ENCODE measurements at regions not wholly inside any gene's neighbourhood (a gene's known extent, or its start where the extent isn't known, plus 50 kb on each side); places are given as distances from the start of the nearest gene placed in this dataset.
"Not testable (repeated sequence)": the region's sequence is repeated elsewhere in the genome, so short reads cannot be mapped to it uniquely, and the experiment has no call there.

DNA sequence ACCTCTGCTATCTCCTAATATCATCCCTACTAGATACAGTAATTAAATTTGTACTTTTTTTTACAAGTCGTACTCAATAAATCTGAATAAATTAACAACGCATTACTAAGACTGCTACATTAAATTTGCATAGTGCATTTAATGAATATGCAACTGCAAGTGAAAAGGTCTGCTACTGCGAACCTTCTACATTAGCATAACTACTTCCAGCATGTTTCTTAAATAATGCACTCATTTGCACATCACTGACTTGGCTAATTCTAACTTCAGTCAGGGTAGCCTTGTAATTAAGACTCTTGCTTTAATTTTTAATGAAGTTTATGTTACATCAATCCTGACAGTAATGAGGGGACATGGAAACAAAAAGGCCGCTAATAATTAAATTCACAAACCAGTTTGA is 98.9 kb upstream of the FOXB1 start:
- no peak for DNase-seq (ENCODE audit: low spot score)
- intact Hi-C loops (cut with DNase I) = no loop called here

DNA sequence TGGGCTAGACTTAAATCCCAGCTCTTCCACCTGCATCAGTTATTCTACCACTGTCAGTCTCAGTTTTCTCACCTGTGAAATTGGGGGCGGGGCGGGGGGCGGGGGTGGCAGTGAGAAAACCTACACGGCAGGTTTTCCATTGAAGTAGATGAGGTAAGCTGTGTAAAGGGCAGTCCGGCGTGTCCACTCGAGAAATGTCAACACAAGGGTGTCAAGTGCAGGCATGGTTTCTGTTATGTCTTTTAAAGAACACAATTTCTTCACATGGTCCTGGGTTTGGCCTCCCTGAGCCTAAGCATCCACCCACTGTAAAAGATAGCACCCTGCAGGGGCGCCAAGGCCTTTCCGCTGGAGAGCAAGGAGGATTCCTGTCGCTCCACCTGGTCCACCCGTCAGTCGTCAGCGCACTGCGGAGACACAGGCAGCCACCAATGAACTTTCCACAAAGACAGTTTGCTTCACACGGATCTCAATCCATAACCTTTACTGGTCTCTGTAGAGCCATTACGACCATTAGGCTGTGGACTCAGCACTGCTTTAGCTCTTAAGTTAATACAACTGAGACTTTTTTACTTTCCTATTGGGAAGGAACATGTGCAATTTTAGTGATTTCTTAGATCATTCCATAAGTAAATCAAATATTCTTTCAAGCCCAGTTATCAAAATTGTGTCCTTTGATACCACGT is 99.5 kb upstream of the FOXB1 start:
- intact Hi-C loops (cut with DNase I) = no loop called here
- no peak for DNase-seq (ENCODE audit: low spot score)

DNA sequence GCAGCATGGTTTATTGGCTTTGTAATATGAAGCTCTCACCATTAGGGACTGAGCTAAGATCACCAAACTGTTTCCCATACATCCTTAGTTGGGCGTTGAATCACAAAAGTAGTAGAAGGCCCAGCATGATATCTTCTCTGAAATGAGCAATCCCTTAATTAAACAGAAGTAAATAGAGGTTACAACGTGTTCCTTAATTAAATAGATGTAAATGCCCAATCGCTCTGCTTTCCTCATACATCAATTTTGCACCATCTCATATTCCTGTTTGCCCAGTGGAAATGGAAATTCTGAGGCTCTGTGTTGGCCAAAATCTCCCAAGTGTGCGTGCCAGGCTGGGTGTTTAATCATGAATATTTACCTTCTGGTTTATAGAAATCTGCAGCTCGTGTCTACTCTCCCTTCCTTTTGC is 107.4 kb upstream of the FOXB1 start:
- intact Hi-C loops (cut with DNase I) = no loop called here
- DNase-seq (ENCODE audit: low spot score) = no peak

DNA sequence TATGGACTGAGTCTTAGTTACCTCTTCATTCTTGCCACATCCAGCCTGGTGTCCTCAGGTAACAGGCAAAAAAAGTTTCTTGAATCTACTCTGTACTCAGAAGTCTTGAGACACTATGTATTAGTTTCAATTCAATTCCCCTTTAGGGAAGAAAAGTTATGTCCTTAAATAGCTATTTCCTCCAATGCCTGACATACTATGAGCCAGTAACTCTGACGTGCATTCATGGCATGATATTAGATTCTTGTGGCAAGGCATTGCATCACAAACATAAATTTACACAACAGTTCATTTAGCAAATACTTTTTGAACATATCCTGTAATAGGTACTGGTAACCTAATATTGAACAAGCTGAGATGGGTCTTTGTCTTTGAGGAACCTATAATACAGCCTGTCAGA is 109.3 kb upstream of the FOXB1 start:
- intact Hi-C loops (cut with DNase I) = no loop called here
- DNase-seq (ENCODE audit: low spot score) = no peak

DNA sequence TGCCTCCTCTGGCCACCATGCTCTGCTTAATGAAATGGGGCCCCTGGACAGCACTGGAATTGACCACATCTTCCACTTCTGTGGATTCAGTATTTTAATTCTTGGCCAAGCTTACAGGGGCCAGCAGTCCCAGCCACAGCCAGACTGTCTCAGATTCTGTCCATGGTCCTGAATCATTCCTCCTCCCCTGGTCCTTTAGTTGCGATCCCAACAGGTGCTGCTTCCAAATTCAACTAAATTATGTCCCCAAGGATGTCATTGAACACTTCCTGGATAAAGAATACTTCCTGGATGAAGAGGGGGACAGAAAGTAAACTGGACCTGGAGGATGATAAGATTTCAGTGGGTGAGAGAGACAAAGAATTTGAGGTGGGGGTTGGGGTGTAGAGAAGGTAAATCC is 111.1 kb upstream of the FOXB1 start:
- no peak for DNase-seq (ENCODE audit: low spot score)
- intact Hi-C loops (cut with DNase I) = no loop called here

DNA sequence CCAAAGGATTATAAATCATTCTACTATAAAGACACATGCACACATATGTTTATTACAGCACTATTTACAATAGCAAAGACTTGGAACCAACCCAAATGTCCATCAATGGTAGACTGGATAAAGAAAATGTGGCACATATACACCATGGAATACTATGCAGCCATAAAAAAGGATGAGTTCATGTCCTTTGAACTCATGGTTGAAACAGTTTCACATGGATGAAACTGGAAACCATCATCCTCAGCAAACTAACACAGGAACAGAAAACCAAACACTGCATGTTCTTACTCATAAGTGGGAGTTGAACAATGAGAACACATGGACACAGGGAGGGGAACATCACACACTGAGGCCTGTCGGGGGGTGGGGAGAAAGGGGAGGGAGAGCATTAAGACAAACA is 116.2 kb upstream of the FOXB1 start:
- intact Hi-C loops (cut with DNase I); DNase-seq (ENCODE audit: low spot score): not testable (repeated sequence)

DNA sequence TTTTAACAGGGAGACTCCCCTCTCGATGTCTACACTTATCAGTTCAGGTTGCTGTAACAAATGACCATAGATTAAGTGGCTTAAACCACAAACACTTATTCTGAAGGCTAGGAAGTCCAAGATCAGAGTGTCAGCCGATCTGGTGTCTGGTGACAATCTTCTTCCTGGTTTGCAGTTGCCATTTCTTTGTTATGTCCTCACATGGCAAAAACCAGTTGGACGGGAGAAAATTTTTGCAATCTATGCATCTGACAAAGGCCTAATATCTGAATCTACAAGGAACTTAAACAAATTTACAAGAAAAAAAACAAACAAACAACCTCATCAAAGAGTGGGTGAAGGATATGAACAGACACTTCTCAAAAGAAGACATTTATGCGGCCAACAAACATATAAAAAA is 116.9 kb upstream of the FOXB1 start:
- no peak for DNase-seq (ENCODE audit: low spot score)
- intact Hi-C loops (cut with DNase I) = no loop called here

DNA sequence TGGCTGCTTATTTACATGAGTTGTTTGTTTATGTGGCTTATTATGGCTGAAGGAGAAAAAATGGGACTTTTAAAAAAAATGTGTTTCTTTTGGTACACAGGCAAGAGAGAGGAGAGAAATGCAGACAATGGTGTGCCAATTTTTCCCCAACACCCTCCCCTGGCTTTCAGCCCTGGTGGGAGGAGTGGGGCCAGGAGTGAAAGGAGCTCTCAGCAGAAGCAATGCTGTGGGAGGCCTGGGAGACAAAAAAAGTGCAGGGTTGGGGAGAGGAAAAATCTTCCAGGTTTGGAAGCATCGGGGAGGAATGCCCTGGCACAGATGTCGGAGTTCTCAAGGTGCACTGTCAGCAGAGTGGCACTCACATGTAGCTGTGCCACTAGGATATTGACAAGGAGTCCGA is 117.7 kb upstream of the FOXB1 start:
- no peak for DNase-seq (ENCODE audit: low spot score)
- intact Hi-C loops (cut with DNase I) = no loop called here

DNA sequence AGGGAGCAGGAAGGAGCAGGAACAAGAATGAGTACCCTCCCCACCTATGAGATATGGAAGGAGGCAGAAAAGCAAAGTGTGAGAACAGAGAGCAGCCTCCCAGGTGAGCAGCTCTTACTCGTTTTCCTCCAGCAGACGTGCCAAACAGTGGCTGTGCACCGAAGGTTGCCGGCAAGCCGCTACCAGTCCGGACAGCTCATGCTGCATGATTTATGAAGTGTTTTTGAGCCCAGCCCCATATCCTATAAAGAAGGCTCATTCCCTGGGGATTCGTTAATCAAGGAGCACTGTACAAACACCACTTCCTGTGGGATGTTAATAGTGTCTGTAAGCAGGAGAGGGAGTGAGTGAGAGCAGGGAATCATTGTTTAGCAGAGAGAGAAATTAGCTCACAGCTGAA is 118.3 kb upstream of the FOXB1 start:
- no peak for DNase-seq (ENCODE audit: low spot score)
- intact Hi-C loops (cut with DNase I) = no loop called here

DNA sequence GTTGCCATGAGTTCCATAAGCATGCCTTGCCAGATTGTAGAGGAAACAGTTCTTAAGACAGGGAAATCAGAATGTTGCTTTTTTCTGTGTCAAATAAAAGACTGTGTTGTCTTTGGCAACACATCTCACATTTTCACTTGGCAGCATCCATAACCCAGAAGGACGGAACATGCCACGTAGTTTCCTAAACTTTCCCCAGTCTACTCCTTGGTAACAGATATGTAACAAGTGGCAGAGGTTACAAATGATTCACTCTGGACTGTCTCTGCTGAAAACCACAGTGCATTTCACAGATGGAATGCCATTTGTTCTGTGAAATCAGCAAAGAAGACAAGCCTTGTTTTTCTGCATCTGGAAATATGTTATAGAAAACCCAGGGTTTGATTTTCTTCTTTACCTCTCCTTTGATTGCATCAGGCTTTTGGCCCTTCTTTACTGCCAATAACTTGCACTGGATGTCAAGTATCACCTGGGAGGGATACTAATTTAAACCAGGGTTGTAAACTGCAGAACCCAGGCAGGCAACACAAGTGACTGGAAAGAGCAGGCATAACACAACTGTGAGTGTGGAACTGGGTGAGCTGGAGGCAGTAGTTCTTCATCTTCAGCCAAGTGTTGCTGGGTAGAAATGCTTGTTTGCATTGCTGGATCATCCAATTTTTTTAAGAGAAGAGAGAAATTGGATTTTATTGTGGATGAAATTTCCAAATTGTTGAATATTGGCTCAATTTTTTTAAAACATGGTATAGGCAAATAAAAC is 124.4 kb upstream of the FOXB1 start:
- intact Hi-C loops (cut with DNase I) = loop anchor here in 1 of 2 donors (5.0 kb wide), 1 partner anchor 1867 kb away; no protein-coding TSS in a partner anchor
- DNase-seq (ENCODE audit: low spot score) = no peak

DNA sequence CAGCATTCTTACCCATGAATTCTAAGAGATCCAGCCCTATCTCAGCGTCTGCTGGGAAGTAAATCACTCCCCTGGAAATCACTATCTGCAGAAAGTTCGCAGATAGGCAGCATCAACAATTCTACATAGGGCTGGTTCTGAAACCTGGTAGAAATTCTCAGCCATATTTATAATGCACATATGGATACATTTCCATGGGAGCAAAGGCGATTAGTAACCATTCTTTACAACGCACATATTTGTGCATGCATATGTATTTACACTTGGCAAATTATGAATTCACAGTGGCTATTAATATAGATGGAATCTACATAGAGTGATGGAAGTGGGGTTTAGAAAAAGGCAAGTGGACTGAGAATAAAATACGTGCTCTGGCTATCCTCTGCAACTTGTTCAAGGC is 128.0 kb upstream of the FOXB1 start:
- intact Hi-C loops (cut with DNase I) = no loop called here
- no peak for DNase-seq (ENCODE audit: low spot score)

DNA sequence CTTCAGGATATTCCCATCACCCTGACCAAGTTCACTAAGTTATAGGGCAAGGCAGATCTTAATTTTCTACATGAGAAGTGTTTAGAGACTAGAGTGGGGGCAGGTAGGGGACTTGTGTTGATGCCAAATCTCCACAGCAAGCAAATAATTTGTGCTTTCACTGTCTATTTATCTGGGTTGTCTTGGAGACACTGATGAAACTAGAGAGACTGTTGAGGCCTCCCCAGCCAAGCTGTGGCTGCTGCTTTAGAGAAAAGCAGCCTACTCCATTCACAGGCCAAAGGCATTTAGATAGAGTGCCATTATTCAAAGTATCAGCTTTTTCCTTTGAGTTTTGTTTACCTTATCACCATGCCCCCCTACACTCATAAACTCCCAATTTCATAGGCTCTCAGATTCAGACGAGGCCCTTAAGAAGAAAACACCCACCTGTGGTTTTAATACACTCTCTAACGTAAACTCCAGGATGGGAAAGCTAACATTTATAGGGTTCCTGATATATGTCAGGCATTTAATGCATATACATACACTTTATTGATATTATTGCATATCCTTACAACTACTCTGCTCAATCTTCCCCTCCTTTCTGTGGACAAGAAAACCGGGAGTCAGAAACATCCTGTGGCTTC is 130.4 kb upstream of the FOXB1 start:
- intact Hi-C loops (cut with DNase I) = no loop called here
- no peak for DNase-seq (ENCODE audit: low spot score)

DNA sequence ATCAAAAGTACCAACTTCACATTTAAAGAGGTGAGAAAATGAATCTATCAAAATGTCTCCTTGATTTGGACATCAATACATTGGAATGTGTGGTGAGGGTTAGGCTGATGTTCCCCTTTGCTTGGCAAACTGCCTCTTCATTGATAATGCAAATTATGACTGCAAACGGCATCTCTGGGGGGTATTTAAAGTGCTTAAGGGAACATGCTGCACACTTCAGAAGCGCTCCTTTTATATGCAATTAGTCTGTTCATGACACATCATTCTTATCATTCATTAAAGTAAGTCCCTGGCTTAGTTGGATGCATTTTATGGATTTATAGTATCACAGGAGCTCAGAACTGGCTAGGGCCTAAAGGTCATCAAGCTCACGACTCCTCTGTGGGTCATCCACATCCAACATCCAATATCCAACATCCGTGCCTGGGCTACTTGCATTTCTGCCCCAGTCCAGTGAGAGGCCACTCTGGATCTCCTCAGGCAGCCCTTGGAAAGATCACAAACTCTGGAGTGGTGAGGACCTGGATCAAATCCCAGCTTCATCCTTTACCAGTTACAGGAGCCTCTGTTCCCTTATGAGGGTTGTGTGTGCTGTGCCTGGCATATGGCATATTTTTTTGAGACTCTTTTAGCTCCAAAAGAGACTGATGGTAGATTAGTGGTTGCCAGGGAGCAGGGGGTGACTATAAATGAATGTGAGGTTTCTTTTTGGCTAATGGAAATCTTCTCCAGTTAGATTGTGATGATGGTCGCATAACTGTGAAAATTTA is 136.8 kb upstream of the FOXB1 start:
- no peak for DNase-seq (ENCODE audit: low spot score)
- intact Hi-C loops (cut with DNase I) = no loop called here

DNA sequence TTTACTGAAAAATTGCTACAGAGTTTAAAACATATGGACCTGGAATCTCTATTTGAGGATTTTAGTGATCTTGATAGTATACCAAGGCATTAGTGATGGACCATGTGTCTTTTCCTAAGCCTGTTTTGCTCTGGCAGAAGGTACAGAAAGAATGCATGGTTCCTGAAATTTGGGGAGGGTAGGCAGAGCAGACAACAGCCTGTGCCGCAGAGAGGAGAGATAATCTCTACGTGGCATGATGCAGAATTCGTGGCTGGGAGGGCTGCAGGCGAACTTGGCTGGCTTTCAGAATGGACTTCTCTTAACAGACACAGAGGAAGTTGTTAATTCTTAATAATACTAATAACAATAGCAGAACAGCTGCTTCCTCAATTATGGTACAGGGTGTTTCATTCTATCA is 137.5 kb upstream of the FOXB1 start:
- intact Hi-C loops (cut with DNase I) = no loop called here
- no peak for DNase-seq (ENCODE audit: low spot score)

DNA sequence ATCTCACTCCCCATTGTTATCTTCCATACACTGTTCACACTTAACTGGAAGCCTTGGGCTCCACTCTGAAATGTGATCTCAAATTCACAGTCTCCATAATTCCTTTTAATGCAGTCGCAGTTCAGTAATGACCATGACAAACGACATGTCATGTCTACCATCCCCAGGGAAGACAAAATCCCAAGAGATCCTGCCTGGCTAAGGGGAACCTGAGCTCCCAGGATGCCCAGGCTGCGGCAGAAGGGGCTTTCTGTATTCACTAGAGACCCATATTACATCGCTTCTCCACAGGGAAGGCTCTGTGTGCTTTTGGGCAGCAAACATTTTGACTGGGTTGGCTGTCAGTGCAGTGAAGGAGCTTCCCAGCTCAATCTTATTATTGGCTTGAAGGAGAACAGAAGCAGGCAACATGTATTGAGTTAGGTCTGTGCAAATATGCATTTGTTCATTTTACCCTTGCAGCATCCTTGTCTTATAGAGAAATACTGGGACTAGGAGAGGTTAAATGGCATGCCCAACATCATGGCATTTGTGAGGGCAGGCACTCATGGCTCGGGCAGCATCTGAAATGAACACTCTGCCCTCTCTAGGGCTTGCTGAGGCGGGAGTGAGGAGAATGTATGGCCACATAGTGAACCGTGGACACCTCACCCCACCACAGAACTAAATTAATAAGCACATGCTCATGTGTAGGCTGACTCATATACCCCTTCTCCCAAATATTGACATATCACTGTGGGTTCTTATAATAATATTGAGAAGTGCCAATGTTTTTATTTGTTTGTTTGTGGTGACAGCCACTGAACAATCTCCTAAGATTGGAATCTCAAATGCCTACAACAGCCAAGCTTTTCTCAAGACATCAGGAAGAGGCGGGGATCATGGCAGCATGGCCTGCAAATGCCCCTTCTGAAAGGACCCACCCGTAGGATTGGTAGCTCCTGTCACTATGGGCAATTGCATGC is 141.6 kb upstream of the FOXB1 start:
- DNase-seq (ENCODE audit: low spot score) = no peak
- intact Hi-C loops (cut with DNase I) = no loop called here

DNA sequence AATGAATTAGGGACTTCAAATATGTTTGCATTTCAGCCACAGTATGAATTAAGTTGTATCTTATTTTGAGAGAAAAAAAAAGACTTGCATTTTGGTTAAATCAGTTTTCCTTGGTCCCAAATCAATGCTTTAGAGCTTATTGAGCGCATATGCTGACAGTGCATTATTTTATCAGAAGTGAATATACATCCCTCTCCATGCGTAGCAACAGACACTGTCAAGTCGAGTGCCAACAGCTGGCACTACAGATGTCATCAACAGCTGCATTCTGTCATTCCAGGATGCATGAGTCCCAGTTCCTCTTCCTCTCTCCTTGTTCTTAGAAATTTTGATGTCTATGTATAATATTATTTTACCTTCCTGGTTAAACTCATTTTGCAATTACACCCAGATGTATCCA is 156.1 kb upstream of the FOXB1 start:
- no peak for DNase-seq (ENCODE audit: low spot score)
- intact Hi-C loops (cut with DNase I) = no loop called here

DNA sequence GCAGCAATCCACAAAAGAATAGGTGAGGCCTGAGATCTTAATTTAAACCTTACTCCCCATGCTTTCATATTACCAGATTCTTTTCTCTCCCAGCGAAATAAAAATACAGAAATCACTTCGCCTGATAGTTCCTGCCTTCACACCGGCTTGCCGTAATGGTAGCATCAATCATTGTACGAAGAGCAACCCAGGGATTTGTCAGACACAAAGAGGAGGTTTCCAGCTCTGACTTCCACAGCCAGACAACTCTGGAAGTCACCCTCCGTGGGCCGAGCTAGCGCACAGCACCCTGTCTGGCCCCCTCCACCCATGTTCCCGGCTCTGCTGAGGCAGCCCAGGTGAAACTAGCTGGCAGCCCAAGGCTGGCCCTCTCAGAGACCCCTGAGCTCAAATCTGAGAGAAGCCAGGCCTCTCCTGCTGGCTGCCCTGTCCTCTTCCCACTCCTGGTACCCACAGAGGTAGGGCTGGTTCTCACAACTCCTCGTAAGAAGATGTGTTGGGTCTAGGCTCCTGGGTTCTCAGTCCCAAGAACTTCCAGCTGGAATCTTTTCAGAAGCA is 156.9 kb upstream of the BNIP2 start:
- intact Hi-C loops (cut with DNase I) = no loop called here
- no peak for DNase-seq (ENCODE audit: low spot score)

DNA sequence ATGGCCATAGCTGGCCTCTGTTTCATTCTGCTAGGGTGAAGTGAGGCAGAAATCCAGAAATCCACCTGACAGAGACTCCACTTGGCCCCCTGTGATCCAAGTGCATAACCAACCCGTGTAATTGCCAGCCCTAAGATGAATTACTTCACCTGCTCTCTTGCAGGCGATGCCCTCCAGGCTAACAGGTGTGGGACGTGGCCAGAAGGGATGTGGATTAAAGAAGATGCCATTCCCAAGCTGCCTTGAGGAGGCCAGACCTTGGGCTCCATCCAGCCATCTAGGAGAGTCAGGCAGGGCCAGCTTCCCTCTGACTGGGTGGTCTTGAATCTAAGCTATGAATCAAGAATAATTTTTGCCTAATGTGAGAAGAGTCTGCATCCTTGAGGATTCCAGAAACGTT is 154.5 kb upstream of the BNIP2 start:
- no peak for DNase-seq (ENCODE audit: low spot score)
- intact Hi-C loops (cut with DNase I) = no loop called here

DNA sequence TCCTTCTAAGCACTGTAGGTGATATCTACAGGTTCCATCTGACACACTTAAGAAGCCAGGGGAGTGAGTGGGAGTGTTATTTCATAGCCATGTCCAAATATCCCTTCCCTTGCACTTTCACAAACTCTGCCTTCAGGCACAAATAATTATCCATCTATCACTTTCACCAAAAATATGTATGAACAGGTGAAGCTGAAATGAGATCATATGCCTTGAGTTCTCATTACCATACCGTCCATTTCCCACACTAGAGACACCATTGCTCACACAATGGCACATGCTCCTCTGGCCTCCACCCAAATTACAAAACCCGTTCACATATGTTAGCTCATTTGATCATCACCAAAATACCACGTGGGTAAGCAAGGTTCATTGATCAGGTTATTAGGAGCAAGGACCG is 151.9 kb upstream of the BNIP2 start:
- intact Hi-C loops (cut with DNase I) = no loop called here

More for the DNA sequence above, 151.9 kb upstream of the BNIP2 start:
- DNase-seq (ENCODE audit: low spot score) = no peak

Data from posterior vena cava (tissue), 2 donors.